Astrocyte (in vitro differentiated cells and primary cell): ENCODE measurements at regions not wholly inside any gene's neighbourhood (a gene's known extent, or its start where the extent isn't known, plus 50 kb on each side); places are given as distances from the start of the nearest gene placed in this dataset.

Source experiments
- DNase-seq: peaks from one replicate; pipeline ENCODE4 v3.0.0-alpha.2; 2010; ENCODE audit warnings: low read depth
- FAIRE-seq: peaks from 2 replicates; lab custom pipeline; 2011; peaks lifted over from hg19 to GRCh38; lab: Jason Lieb, UNC
- H2AFZ ChIP-seq: 2 replicates; pipeline ENCODE4 v1.6.0; 2012; ENCODE audit warnings: low read depth, low read length, inconsistent platforms
- H3K27ac ChIP-seq: 2 replicates; pipeline ENCODE4 v1.5.1; 2011; ENCODE audit warnings: low read depth, low read length, inconsistent platforms
- H3K27me3 ChIP-seq: 2 replicates; pipeline ENCODE4 v1.6.0; 2011; ENCODE audit warnings: low read length, inconsistent platforms; ENCODE audit not compliant: insufficient read depth
- H3K36me3 ChIP-seq: 2 replicates; pipeline ENCODE4 v1.5.1; 2011; ENCODE audit warnings: low read length, inconsistent platforms; ENCODE audit not compliant: insufficient read depth
- H3K4me1 ChIP-seq: 2 replicates; pipeline ENCODE4 v1.5.1; 2011; ENCODE audit warnings: low read length, inconsistent platforms; ENCODE audit not compliant: insufficient read depth
- H3K4me2 ChIP-seq: 2 replicates; pipeline ENCODE4 v1.6.0; 2012; ENCODE audit warnings: low read length, inconsistent platforms
- H3K4me3 ChIP-seq: 2 replicates; pipeline ENCODE4 v1.5.1; 2011; ENCODE audit warnings: low read depth, mild to moderate bottlenecking, low read length, inconsistent platforms; ENCODE audit not compliant: insufficient read depth
- H3K79me2 ChIP-seq: 2 replicates; pipeline ENCODE4 v1.6.0; 2012; ENCODE audit warnings: mild to moderate bottlenecking, low read length, inconsistent platforms; ENCODE audit not compliant: insufficient read depth
- H3K9ac ChIP-seq: 2 replicates; pipeline ENCODE4 v1.6.0; 2012; ENCODE audit warnings: mild to moderate bottlenecking, low read length, inconsistent platforms
- H3K9me3 ChIP-seq: 2 replicates; pipeline ENCODE4 v1.5.1; 2012; ENCODE audit warnings: low read depth, mild to moderate bottlenecking, low read length, inconsistent platforms; ENCODE audit not compliant: insufficient read depth
- H4K20me1 ChIP-seq: 2 replicates; pipeline ENCODE4 v1.6.0; 2012; ENCODE audit warnings: low read length, inconsistent platforms; ENCODE audit not compliant: insufficient read depth
- H3K27ac Mint-ChIP-seq: one replicate; pipeline ENCODE4 v1.8.0; 2021; ENCODE audit warnings: mild to moderate bottlenecking, mixed read lengths; ENCODE audit not compliant: unreplicated experiment
- H3K27me3 Mint-ChIP-seq: one replicate; pipeline ENCODE4 v1.8.0; 2021; ENCODE audit warnings: low read depth, mixed read lengths; ENCODE audit not compliant: unreplicated experiment
- H3K36me3 Mint-ChIP-seq: one replicate; pipeline ENCODE4 v1.8.0; 2021; ENCODE audit warnings: low read depth, mixed read lengths; ENCODE audit not compliant: unreplicated experiment
- H3K4me1 Mint-ChIP-seq: one replicate; pipeline ENCODE4 v1.8.0; 2021; ENCODE audit warnings: low read depth, mixed read lengths; ENCODE audit not compliant: unreplicated experiment
- H3K4me3 Mint-ChIP-seq: one replicate; pipeline ENCODE4 v1.8.0; 2021; ENCODE audit warnings: mild to moderate bottlenecking, moderate library complexity, mixed read lengths; ENCODE audit not compliant: unreplicated experiment
- H3K9me3 Mint-ChIP-seq: one replicate; pipeline ENCODE4 v1.8.0; 2021; ENCODE audit warnings: mild to moderate bottlenecking, mixed read lengths; ENCODE audit not compliant: unreplicated experiment
- CTCF ChIP-seq: IDR thresholded peaks from 2 replicates; pipeline ENCODE4 v1.5.1; 2011; ENCODE audit warnings: low read depth, mild to moderate bottlenecking, inconsistent platforms, low read length, moderate library complexity; ENCODE audit not compliant: insufficient read depth
- EZH2 ChIP-seq: IDR thresholded peaks from 2 replicates; pipeline ENCODE4 v1.6.1; 2012; ENCODE audit warnings: mild to moderate bottlenecking, low read length, inconsistent platforms; ENCODE audit not compliant: insufficient read depth

DNA sequence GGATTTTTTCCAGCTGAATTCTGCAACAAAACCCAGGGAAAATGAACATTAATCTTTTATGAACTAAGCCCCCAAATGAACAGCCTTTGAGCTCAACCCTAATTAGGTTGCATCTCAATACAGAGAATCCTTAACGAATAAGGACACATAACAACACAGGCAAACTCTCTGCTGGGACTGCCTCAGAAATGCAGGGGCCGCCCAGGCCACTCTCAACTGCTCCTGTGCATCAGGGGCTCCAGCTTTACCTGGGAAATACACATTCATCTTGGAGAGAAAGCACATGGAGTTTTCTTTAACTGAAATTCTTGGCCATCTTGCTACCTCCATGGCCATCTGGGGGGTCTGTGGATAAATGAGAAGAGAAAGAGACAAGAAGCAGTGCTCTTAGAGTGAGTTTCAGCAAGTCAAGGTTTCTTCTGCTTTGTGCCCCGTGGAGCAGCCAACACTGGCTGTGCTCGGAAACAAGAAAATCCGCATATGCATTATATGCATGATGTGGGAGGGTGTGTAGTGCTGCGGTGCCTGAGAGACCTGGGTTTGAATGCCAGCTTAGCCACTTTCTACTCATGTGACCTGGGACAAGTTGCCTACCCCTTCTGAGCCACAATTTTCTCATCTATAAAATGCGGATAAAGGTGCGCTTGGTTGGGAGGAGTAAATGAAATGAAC is 81.9 kb upstream of the RCN1 start:
- DNase-seq (no peak), FAIRE-seq (no peak)
- Histone ChIP-seq H4K20me1 (no peaks in the 10 kb centered on the region), H3K9ac (no peak overlapping the region), H3K4me3 (no peak overlapping the region), H3K27ac (no peak overlapping the region), H3K79me2 (no peaks in the 10 kb centered on the region), H3K4me1 (peaks cover 13% of the 10 kb centered on the region), H2AFZ (no peak overlapping the region), H3K36me3 (no peaks in the 10 kb centered on the region), H3K9me3 (no peaks in the 10 kb centered on the region), H3K27me3 (peaks cover 18% of the 10 kb centered on the region), H3K4me2 (no peak overlapping the region)
- peaks cover 8% of the 10 kb centered on the region for H3K9me3 Mint-ChIP-seq
- H3K27ac Mint-ChIP-seq, result no peak overlapping the region
- H3K4me3 Mint-ChIP-seq, result no peak overlapping the region
- H3K27me3 Mint-ChIP-seq, result peaks cover 26% of the 10 kb centered on the region
- H3K36me3 Mint-ChIP-seq, result no peaks in the 10 kb centered on the region
- peaks cover 4% of the 10 kb centered on the region for H3K4me1 Mint-ChIP-seq
- TF ChIP-seq CTCF (no peak), EZH2 (no peak)

DNA sequence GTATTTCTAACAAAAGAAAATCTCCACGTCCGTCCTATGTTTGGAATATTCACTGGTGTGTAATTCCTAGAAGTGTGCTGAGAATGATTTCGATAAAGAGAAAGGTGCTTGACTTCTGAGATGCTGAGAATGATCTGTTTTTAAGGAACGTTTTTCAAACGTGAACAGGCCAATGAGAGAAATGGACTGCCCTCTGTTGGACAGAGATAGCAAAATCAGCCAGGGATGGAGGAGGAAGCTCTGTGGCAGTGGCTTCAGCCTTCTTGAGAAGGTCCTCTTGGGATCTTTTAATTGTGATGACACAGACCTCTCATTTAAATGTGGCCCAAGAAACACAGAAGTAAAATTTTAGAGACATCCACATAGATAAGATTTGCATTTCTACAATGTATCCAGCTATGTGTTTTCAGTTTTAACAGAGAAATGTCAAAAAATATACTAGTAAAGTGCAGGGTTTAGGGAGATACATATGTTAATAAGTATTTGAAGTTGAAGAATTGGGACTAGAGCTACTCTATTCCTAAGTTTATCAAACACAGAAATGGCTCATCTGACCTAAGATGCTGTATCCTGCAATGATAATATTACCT is 84.0 kb upstream of the RCN1 start:
- Histone ChIP-seq H3K9me3 (no peaks in the 10 kb centered on the region), H3K27me3 (peaks cover 18% of the 10 kb centered on the region), H3K36me3 (no peaks in the 10 kb centered on the region), H3K4me2 (peak overlapping the region; percentile 63), H2AFZ (no peak overlapping the region), H3K9ac (no peak overlapping the region), H3K4me3 (no peak overlapping the region), H3K27ac (no peak overlapping the region), H4K20me1 (no peaks in the 10 kb centered on the region), H3K4me1 (peaks cover 13% of the 10 kb centered on the region), H3K79me2 (no peaks in the 10 kb centered on the region)
- Mint-ChIP-seq H3K9me3 (peaks cover 8% of the 10 kb centered on the region), H3K27ac (no peak overlapping the region), H3K4me3 (no peak overlapping the region), H3K27me3 (peaks cover 21% of the 10 kb centered on the region), H3K36me3 (no peaks in the 10 kb centered on the region), H3K4me1 (peaks cover 4% of the 10 kb centered on the region)
- TF ChIP-seq EZH2, result no peak
- peak; percentile 62 for TF ChIP-seq CTCF
- DNase-seq (peak; percentile 23), FAIRE-seq (peak; percentile 55)
